NCI-H1930 (cell line): ENCODE measurements at regions not wholly inside any gene's neighbourhood (a gene's known extent, or its start where the extent isn't known, plus 50 kb on each side); places are given as distances from the start of the nearest gene placed in this dataset.
"Not testable (repeated sequence)": the region's sequence is repeated elsewhere in the genome, so short reads cannot be mapped to it uniquely, and the experiment has no call there.

Experiments
- DNase-seq, 2 experiments: peaks; one replicate each; lab custom pipeline; 2025; lab: John Stamatoyannopoulos, UW

DNA sequence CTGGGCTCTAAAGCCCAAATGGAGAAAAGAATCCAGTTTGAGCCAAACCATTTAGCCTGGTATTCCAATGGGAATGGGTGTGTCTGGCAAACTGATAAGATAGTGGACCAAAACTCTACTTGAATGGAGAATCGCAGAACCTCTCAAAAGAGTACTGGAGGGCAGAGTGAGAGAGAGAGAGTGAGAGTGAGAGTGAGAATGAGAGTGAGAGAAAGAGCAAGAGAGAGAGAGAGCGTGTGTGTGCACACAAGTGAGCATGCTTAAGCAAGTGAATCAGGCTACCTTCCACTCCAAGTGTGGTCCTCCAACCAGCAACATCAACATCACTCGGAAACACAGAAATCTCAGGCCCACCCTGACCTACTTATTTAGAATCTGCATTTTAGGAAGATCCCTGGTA, 58.8 kb downstream of the UQCRFS1 start:
- no peak for DNase-seq

DNA sequence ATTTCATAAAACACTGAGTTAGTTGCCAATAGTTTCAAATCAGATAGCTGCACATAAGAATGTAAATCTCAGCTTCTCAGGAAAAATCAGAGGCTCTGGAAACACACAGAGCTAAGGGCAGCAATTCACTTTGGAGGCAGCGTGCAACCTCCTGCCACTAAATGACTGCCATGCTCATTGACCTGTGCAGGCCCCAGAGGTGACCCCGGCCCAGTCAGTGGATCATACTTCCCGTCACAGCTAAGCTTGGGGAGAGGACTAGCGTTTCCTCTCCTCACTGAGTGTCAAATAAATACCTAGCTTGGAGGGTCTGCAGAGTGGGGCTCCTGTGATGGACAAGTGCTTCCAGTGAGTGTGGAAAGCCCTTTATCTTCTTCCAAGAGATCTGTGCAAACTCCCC, 67.2 kb downstream of the UQCRFS1 start:
- no peak for DNase-seq

DNA sequence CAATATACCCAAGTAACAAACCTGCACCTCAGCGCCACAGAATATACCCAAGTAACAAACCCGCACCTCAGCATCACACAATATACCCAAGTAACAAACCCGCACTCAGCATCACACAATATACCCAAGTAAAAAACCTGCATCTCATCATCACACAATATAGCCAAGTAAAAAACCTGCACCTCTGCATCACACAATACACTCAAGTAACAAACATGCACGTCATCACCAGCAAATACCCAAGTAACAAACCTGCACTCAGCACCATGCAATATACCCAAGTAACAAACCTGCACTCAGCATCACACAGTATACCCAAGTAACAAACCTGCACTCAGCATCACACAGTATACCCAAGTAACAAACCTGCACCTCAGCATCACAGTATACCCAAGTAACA, 69.8 kb downstream of the UQCRFS1 start:
- no peak for DNase-seq

DNA sequence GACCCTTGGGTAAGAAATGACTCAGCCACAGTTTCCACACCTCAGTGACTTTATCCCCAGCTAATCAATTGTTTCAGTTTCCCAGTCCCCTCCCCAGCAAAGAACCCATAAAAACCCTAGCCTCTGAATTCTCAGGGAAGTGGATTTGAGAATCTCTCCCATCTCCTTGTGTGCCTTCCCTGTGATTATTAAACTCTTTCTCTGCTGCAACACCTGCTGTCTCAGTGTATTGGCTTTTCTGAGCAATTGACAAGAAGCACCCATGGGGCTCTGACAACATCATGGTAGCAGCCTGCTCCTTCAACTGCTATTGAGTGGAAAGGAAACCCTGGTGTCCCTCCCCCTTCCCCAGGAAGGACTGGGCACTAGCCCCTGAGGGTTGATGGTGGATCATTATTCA, 73.7 kb downstream of the UQCRFS1 start:
- DNase-seq, result no peak

GRCh38 chr19:29138206-29138605, 74.7 kb downstream of the UQCRFS1 start:
- not testable (repeated sequence) for DNase-seq

DNA sequence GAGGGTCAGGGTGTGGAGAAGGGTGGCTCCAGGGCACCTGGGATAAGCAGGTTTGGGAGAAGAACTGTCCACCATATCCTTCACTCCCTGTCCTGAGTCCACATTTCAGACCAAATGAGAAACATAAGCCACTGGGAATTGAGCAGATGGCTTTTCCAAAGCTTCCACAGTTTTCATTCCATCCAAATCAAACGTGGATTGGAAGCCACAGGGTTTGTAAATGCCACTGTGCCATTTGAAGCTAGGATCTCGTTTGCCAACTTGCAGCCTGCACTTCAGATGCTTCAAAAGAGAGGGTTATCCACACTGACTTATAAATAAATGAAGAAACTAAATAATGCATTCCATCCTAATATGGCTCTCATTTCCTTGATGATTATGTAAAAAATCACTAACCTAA, 81.5 kb downstream of the UQCRFS1 start:
- no peak for DNase-seq

GRCh38 chr19:29129148-29129547, 83.8 kb downstream of the UQCRFS1 start:
- no peak for DNase-seq

GRCh38 chr19:29128203-29128602, 84.7 kb downstream of the UQCRFS1 start:
- no peak for DNase-seq

DNA sequence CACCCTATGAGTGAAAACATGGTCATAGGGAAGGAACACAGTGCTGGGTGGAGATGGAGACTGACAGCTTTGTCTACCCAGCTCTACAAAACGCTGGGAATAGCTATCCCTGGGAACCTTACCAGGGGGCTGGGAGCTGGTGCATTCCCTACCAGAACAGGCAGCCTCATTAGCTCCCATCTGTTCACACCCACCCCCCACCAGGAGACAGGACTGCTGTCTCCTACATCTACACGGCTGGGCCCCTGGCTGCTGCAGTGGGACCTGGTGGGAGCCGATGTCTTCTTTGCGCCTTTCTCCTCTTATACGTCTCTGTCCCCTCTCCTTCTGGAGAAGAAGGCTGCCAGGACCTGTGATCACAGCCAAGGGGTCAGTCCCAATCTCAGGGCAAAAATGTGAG, 90.8 kb downstream of the UQCRFS1 start:
- DNase-seq, result no peak

- no peak for DNase-seq
These were observed 91.3 kb downstream of the UQCRFS1 start for GRCh38 chr19:29121684-29122083.

DNA sequence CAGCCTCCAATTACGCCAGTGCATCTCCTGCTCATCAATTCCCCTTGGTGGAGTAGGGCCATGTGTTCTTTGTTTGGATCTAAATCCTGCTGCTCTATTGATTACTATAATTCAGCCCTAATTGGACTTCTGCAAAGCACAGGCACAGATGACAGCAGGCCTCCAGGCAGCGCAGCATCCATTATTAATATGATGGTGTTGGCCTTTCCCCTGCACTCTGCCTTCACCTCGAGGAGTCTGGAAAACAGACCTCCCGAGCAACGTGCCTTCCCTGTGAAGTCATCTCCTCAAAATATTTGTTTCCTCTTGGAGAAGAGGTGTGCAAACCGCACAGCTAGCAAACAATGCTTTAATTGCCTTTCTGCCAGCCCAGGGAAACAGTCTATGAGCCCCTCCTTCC, 92.5 kb downstream of the UQCRFS1 start:
- no peak for DNase-seq

DNA sequence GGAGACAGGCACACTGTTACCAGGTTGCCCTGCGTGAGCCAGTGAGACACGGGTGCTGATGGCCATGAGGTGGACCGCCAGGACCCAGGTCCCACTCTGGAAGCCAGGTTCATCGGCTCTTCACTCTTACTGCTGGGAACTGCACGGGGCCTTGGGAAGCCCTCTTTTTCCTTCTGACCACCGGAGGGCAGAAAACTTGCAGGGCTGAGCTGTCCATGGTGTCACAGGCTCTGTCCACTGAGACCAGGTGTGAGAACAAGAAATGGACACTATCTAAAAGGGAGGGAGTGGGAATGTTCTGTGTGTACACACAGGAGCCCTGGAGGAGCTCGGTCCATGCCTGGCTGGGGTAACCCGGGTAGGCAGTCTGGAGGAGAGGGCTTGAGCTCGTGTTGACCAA, 93.4 kb downstream of the UQCRFS1 start:
- no peak for DNase-seq

DNA sequence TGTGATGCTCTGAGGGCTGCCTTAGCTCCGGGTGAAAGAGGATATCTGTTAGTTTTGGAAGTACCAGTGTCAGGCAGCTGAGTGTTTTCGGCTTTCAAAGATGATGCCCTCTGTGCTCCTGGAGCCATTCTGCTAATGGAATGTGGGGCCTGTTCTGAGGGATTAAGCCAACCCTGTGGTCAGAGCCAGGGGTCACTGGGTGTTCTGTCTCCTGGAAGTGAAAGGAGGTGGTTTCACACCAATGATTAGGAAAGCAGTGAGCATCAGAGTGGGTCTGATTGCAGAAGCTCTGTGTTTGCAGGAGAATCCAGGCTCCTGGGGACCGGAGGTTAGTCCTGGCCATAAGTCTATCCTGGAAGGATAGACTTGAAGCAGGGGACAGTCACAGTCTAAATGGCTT, 94.6 kb downstream of the UQCRFS1 start:
- DNase-seq, result no peak

- DNase-seq, result no peak
These were observed 95.0 kb downstream of the UQCRFS1 start for GRCh38 chr19:29117926-29118325.

DNA sequence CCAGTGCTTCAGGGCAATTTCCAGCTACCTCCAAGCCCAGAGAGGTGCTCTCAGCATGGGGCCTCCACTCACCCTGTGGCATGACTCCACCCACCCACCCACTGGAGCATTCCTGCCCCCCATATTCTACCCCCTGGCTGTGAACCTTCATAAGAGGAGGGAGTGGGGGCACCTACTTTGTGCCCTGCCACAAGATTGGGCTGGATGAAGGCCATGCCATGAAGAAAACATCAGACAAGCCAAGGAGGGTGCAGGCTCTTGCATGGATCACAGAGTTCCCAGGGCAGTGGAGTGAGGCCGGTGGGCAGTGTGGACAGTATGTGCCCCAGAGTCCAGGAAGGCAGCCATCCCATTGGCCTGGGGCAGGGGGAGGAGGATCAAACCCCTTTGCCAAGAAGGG, 97.8 kb downstream of the UQCRFS1 start:
- no peak for DNase-seq

- DNase-seq, result no peak
These were observed 99.1 kb downstream of the UQCRFS1 start for GRCh38 chr19:29113838-29114237.

DNA sequence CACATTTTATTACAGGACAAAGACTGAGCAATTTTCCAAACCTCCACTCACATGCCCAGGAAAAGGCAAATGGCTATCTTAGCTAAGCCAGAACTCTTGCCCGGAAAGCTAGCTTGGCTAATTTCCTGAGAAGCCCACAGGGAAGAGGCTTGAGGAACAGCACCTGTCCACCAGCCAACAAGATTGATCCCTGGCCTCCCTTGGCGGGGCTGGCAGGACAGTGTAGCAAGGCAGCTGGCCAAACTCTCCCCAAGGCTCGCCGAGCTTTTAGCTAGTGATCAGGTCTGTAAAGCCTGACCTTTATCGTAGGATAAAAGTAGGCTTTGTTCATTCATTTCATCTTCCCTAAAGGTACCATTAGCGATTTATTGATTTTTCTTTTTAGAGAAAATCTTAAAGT, 101.4 kb downstream of the UQCRFS1 start:
- no peak for DNase-seq

- no peak for DNase-seq
These were observed 105.1 kb downstream of the UQCRFS1 start for GRCh38 chr19:29107831-29108230.

DNA sequence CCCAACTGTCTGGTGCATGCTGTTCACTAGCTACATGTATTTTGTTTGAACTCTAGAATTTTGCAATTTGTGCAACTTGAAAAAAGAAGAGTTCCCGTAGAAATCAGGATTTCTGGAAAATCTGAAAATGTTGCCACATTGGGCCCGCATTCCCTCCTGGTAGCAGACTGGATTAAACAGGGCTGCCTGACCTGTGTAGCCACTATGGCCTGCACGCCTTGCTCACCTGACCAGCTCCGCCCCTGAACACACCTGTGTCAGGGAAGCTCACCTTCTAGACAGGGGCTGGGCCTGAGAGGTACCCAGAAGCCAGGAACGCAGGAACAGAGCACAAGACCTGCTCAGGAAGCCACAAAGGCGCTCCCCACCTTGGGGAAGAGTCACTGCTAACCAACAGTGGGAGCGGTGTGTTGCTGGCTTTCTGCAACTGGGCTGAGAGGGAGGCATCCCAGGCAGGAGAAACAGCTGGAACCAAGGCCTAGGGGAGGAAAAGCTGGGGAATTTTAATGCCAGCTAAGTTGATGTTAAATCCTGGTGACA, 106.5 kb downstream of the UQCRFS1 start:
- DNase-seq, result no peak

DNA sequence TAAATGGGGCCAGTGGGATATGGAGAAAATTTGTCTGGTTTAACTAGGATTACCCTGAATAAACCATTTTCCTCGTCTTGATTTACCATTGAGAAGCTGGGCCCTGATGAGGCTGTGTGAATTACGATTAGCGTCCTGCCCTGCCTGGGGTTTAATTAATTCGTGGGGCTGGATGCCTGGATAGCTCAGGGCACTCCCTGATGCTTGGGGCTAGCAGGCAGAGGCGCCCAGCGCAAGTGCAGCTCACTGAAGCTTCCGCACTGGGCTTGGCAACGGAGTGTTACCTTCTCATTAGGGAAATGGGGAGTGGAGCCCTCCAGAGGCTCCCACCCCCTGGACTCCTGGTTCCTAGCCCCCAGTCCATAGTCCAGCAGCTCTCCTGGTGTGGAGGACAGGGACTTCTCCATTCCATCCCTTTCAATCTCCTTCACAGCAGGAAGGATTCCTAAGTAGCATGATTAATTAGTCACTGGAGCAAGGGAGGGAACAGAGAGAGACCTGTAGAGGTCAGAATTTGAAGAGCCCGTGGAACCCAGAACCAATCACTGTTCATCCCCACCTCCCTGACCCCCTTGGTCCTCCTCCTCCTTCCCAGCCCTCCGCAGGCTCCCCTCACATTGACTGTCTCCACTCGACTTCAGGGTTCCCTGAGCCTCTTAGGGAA, 107.2 kb downstream of the UQCRFS1 start:
- no peak for DNase-seq

DNA sequence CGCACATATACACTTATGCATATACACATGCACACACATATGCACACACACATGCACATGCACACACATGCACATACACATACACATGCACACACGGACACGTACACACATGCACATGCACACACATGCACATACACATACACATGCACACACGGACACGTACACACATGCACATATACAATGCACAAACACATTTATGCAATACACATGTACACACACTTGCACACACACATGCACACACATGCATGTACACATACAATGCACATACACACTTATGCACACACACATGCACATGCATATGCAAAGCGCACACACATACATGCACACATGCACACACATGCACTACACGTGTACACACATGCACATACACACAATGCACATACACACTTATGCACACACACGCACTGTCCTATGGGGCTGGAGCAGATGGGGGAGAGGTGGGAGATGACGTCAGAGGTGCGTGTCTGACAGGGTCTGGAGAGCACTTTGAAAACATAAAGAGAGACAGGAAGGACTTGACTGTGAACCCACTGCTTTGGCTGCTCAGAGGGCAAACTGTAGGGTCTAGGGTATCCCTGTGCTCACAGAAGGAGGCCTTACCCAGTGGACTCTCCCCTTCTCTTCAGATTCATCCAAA, 108.2 kb downstream of the UQCRFS1 start:
- no peak for DNase-seq

GRCh38 chr19:29098863-29099481, 114.0 kb downstream of the UQCRFS1 start:
- no peak for DNase-seq

DNA sequence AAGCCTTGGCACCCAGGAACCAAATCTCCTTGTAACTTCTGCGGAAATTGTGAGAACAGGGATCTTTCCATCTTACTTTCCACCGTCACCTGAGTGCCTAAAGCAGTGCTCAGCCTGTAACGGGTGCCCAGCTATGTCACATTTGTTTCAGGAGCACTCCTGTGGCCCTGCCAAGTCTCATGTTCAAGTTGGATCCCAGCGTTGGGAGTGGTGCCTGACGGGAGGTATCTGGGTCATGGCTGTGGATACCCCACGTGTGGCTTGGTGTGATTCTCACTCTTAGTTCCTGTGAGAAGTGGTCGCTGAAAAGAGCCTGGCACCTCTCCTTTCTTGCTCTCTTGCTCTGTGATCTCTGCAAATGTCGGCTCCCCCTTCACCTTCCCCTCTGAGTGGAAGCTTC, 114.9 kb downstream of the UQCRFS1 start:
- DNase-seq, result no peak
